SHP77 (cell line): ENCODE measurements at regions not wholly inside any gene's neighbourhood (a gene's known extent, or its start where the extent isn't known, plus 50 kb on each side); places are given as distances from the start of the nearest gene placed in this dataset.

Source experiments
- DNase-seq, 2 experiments: peaks; one replicate each; lab custom pipeline; 2025; lab: John Stamatoyannopoulos, UW

GRCh38 chr2:128450211-128451024, 131.8 kb upstream of the HS6ST1 start:
- no peak for DNase-seq

- no peak for DNase-seq
Observed at GRCh38 chr2:128451084-128452023, 132.7 kb upstream of the HS6ST1 start.

- DNase-seq: no peak
Observed at GRCh38 chr2:128452024-128452411, 133.3 kb upstream of the HS6ST1 start.

- no peak for DNase-seq
Observed at GRCh38 chr2:128452536-128453530, 134.2 kb upstream of the HS6ST1 start.

- DNase-seq: no peak
Observed at GRCh38 chr2:128454980-128455720, 136.5 kb upstream of the HS6ST1 start.

- DNase-seq: no peak
Observed at GRCh38 chr2:128455721-128456050, 137.0 kb upstream of the HS6ST1 start.

GRCh38 chr2:128456281-128456680, 137.6 kb upstream of the HS6ST1 start:
- no peak for DNase-seq

GRCh38 chr2:128457006-128457604, 138.4 kb upstream of the HS6ST1 start:
- no peak for DNase-seq

- DNase-seq: no peak
Observed at GRCh38 chr2:128457716-128458115, 139.0 kb upstream of the HS6ST1 start.

- no peak for DNase-seq
Observed at GRCh38 chr2:128458505-128458904, 139.8 kb upstream of the HS6ST1 start.

- no peak for DNase-seq
Observed at GRCh38 chr2:128464456-128464855, 145.8 kb upstream of the HS6ST1 start.

GRCh38 chr2:128465246-128466170, 146.8 kb upstream of the HS6ST1 start:
- DNase-seq: no peak

GRCh38 chr2:128466376-128466775, 147.7 kb upstream of the HS6ST1 start:
- no peak for DNase-seq

GRCh38 chr2:128466776-128467175, 148.1 kb upstream of the HS6ST1 start:
- DNase-seq: no peak

- DNase-seq: no peak
Observed at GRCh38 chr2:128467321-128467969, 148.8 kb upstream of the HS6ST1 start.

- no peak for DNase-seq
Observed at GRCh38 chr2:128468186-128468920, 149.7 kb upstream of the HS6ST1 start.

GRCh38 chr2:128469203-128469602, 150.5 kb upstream of the HS6ST1 start:
- DNase-seq: no peak

GRCh38 chr2:128469875-128470274, 151.2 kb upstream of the HS6ST1 start:
- no peak for DNase-seq
